Endothelial cell of umbilical vein (primary cell): ENCODE measurements at regions not wholly inside any gene's neighbourhood (a gene's known extent, or its start where the extent isn't known, plus 50 kb on each side); places are given as distances from the start of the nearest gene placed in this dataset.

Source experiments
- BruUV-seq: library from RNA; stranded (reverse); fragments of 400-500 nt; replicated peaks from 2 replicates; lab custom pipeline; 2021; lab: Mats Ljungman, UMichigan
- CTCF ChIA-PET: fragments of 300-600, 350-600 bp; sonication (Branson Sonifier 250); formaldehyde crosslinking; loops from one replicate; lab custom pipeline; 2021; ENCODE audit warnings: antibody characterized with exemption, inconsistent platforms; lab: Charles Lee
- POLR2A ChIA-PET: fragments of 300-600, 350-600 bp; sonication (Branson Sonifier 250); formaldehyde crosslinking; loops from one replicate; lab custom pipeline; 2021; ENCODE audit warnings: antibody characterized with exemption, inconsistent platforms; lab: Charles Lee
- DNase-seq: peaks from one replicate; pipeline ENCODE4 v3.0.0-alpha.2; 2011; ENCODE audit warnings: low read depth, low spot score
- FAIRE-seq: peaks from 2 replicates; lab custom pipeline; 2011; peaks lifted over from hg19 to GRCh38; lab: Jason Lieb, UNC
- H2AFZ ChIP-seq: 2 replicates; pipeline ENCODE4 v1.6.0; 2012; ENCODE audit warnings: low read depth, low read length, control low read depth, inconsistent platforms
- H3K27ac ChIP-seq: 2 replicates; pipeline ENCODE4 v1.5.1; 2011; ENCODE audit warnings: low read depth, mild to moderate bottlenecking, control low read depth, low read length, moderate library complexity; ENCODE audit not compliant: insufficient read depth
- H3K27me3 ChIP-seq, 2 experiments: 2 replicates each; pipeline versions ENCODE4 v1.6.0 to v1.6.1; 2011; ENCODE audit warnings: low read length in 2 of 2, mixed read lengths in 1 of 2; ENCODE audit not compliant: control insufficient read depth in 2 of 2, insufficient read depth in 2 of 2
- H3K36me3 ChIP-seq, 2 experiments: 2 replicates in 1 of 2; 3 replicates in 1 of 2; pipeline ENCODE4 v1.5.1; 2011; ENCODE audit warnings: low read length in 2 of 2, mild to moderate bottlenecking in 1 of 2, moderate library complexity in 1 of 2; ENCODE audit not compliant: control insufficient read depth in 2 of 2, insufficient read depth in 2 of 2; ENCODE audit errors: extremely low read depth in 1 of 2
- H3K4me1 ChIP-seq: 3 replicates; pipeline ENCODE4 v1.5.1; 2011; ENCODE audit warnings: mild to moderate bottlenecking, low read length; ENCODE audit not compliant: control insufficient read depth, insufficient read depth; ENCODE audit errors: extremely low read depth
- H3K4me2 ChIP-seq: 2 replicates; pipeline ENCODE4 v1.6.1; 2011; ENCODE audit warnings: low read length, control low read depth, mixed read lengths; ENCODE audit not compliant: insufficient read depth
- H3K4me3 ChIP-seq, 3 experiments: fragments of 200-600 bp in 1 of 3; sonication (generic), shearing (Covaris generic) in 1 of 3; replicated peaks in 1 of 3; 2 replicates each; pipeline ENCODE4 v1.5.1; 2011 to 2016; ENCODE audit warnings: control low read depth in 3 of 3, low read length in 3 of 3, mild to moderate bottlenecking in 2 of 3, inconsistent platforms in 1 of 3, low read depth in 1 of 3, moderate library complexity in 1 of 3; ENCODE audit not compliant: insufficient read depth in 1 of 3
- H3K79me2 ChIP-seq: 2 replicates; pipeline ENCODE4 v1.6.0; 2012; ENCODE audit warnings: low read length, inconsistent platforms; ENCODE audit not compliant: control insufficient read depth, insufficient read depth
- H3K9ac ChIP-seq: replicated peaks from 2 replicates; pipeline ENCODE3; 2011; ENCODE audit warnings: low read length, control low read depth; ENCODE audit not compliant: insufficient read depth; ENCODE audit errors: extremely low read depth
- H3K9me1 ChIP-seq: replicated peaks from 3 replicates; pipeline ENCODE4 v1.6.0; 2011; ENCODE audit warnings: mild to moderate bottlenecking, low read length; ENCODE audit not compliant: control insufficient read depth, insufficient read depth; ENCODE audit errors: extremely low read depth
- H3K9me3 ChIP-seq: replicated peaks from 2 replicates; pipeline ENCODE4 v1.5.1; 2012; ENCODE audit warnings: low read length, inconsistent platforms; ENCODE audit not compliant: control insufficient read depth, insufficient read depth
- H4K20me1 ChIP-seq: replicated peaks from 2 replicates; pipeline ENCODE3; 2011; ENCODE audit warnings: mild to moderate bottlenecking, low read length; ENCODE audit not compliant: control insufficient read depth, insufficient read depth; ENCODE audit errors: extremely low read depth
- CTCF ChIP-seq, 2 donors: IDR thresholded peaks; 1 replicate in 1 of 2; 2 replicates in 1 of 2; pipeline ENCODE4 v1.5.1; 2011; ENCODE audit warnings: low read length in 2 of 2, mild to moderate bottlenecking in 2 of 2, moderate library complexity in 2 of 2, control low read depth in 1 of 2, inconsistent platforms in 1 of 2, low read depth in 1 of 2; ENCODE audit not compliant: insufficient read depth in 1 of 2; ENCODE audit errors: extremely low read depth in 1 of 2
- EZH2 ChIP-seq: IDR thresholded peaks from 2 replicates; pipeline ENCODE4 v1.6.1; 2012; ENCODE audit warnings: borderline replicate concordance, low read depth, mild to moderate bottlenecking, moderate library complexity, low read length, inconsistent platforms; ENCODE audit not compliant: severe bottlenecking
- FOS ChIP-seq: IDR thresholded peaks from 2 replicates; pipeline ENCODE4 v1.6.1; 2011; ENCODE audit warnings: mild to moderate bottlenecking, low read length, moderate library complexity, borderline replicate concordance; ENCODE audit not compliant: insufficient read depth
- GATA2 ChIP-seq: IDR thresholded peaks from 2 replicates; pipeline ENCODE4 v1.7.0; 2011; ENCODE audit warnings: low read depth, mild to moderate bottlenecking, moderate library complexity, mixed read lengths, low read length; ENCODE audit not compliant: insufficient read length, insufficient read depth
- JUN ChIP-seq: IDR thresholded peaks from 2 replicates; pipeline ENCODE4 v1.6.1; 2011; ENCODE audit warnings: borderline replicate concordance, low read depth; ENCODE audit not compliant: insufficient read length, insufficient read depth
- MYC ChIP-seq: IDR thresholded peaks from one replicate; pipeline ENCODE4 v1.6.1; 2011; ENCODE audit warnings: mild to moderate bottlenecking, low read depth, low read length
- POLR2A ChIP-seq: IDR thresholded peaks from 2 replicates; pipeline ENCODE4 v1.6.1; 2012; ENCODE audit warnings: low read depth, mild to moderate bottlenecking, control low read depth, low read length
- POLR2AphosphoS5 ChIP-seq: IDR thresholded peaks from 2 replicates; pipeline ENCODE4 v1.6.1; 2012; ENCODE audit warnings: low read depth, mild to moderate bottlenecking, control low read depth, low read length, moderate library complexity; ENCODE audit not compliant: insufficient read depth
- dilution Hi-C: fragments of 300-500 bp; cut with MboI; formaldehyde crosslinking; loops from one replicate; pipeline ENCODE4 v1.15.0; 2019; ENCODE audit warnings: low sequenced_read_pairs; ENCODE audit not compliant: extremely low pct_ligation_motif_present
- intact Hi-C: fragments of 100-400 bp; cut with micrococcal nuclease; formaldehyde crosslinking; loops from one replicate; pipeline ENCODE4 v1.10.0; 2022
- TF ChIP-seq, protein P1 (sequence below): IDR thresholded peaks from 2 replicates; pipeline ENCODE4 v1.6.1; 2011; ENCODE audit not compliant: insufficient read depth, insufficient read length

DNA sequence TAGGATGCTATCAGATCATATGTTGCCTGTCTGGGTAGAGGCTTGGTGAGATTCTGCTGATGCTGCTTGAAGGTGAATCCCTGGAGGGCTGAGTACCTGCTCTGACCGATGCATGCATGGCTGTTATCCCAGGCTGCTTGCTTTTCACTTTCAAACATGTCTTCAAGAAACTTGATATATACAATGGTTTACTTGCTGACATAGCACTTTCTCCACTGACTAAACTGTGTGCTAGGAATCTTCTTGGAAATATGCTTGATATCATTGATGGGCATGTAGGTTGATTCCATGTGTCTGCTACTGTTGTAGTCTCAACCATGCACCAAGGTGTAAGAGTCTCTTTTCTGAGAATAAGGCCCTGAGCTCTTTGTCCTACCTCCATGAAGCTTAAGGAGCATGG lies 79.6 kb upstream of the WDR1 start:
- Histone ChIP-seq H3K9me1 (no peaks in the 10 kb centered on the region), H3K4me2 (no peak overlapping the region), H3K9ac (no peak overlapping the region), H3K27me3 (no peaks in the 10 kb centered on the region), H3K27ac (no peak overlapping the region), H3K4me3 (no peak overlapping the region), H4K20me1 (no peaks in the 10 kb centered on the region), H3K79me2 (no peaks in the 10 kb centered on the region), H2AFZ (no peak overlapping the region), H3K4me1 (no peaks in the 10 kb centered on the region), H3K9me3 (no peaks in the 10 kb centered on the region), H3K36me3 (no peaks in the 10 kb centered on the region)
- POLR2A ChIA-PET, result no interaction called here
- BruUV-seq, result no TSS peak
- FAIRE-seq (no peak), DNase-seq (no peak)
- CTCF ChIA-PET, result no interaction called here
- dilution Hi-C loops, result no loop called here
- no peak for TF ChIP-seq FOS
- TF ChIP-seq POLR2AphosphoS5, result no peak
- TF ChIP-seq GATA2, result no peak
- no peak for TF ChIP-seq EZH2
- no peak for TF ChIP-seq CTCF (IDR thresholded peaks at IDR 0.05; ENCODE audit: extremely low read depth in 1 of 2, insufficient read depth in 1 of 2, low read depth in 1 of 2, low read length in 2 of 2)
- no peak for TF ChIP-seq POLR2A
- TF ChIP-seq, protein P1, sequence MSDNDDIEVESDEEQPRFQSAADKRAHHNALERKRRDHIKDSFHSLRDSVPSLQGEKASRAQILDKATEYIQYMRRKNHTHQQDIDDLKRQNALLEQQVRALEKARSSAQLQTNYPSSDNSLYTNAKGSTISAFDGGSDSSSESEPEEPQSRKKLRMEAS, result no peak
- no peak for TF ChIP-seq MYC
- TF ChIP-seq JUN, result no peak
- intact Hi-C loops, result no loop called here
